NCI-H2029 (cell line): ENCODE measurements at regions not wholly inside any gene's neighbourhood (a gene's known extent, or its start where the extent isn't known, plus 50 kb on each side); places are given as distances from the start of the nearest gene placed in this dataset.

Experiments used
- DNase-seq: peaks from one replicate; lab custom pipeline; 2025; lab: John Stamatoyannopoulos, UW

DNA sequence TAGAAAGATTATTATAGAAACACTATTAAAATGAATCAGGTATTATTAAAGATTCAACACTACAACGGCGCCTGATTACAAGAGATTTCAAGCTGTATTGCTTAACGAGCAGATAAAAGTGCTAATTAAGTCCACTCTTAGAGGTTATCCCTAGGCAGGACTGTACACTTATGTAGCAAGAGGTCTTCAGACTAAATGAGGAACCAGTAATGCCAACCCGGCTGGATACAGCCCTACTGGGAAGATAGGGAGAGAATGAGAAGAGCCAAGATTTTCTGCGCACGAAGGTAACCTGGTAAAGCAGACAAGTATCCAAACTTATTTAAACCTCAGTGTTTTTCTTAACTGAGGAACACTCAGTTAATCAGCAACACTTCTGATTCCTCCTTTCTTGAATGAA is 115.7 kb upstream of the HIVEP3 start:
- DNase-seq = no peak

DNA sequence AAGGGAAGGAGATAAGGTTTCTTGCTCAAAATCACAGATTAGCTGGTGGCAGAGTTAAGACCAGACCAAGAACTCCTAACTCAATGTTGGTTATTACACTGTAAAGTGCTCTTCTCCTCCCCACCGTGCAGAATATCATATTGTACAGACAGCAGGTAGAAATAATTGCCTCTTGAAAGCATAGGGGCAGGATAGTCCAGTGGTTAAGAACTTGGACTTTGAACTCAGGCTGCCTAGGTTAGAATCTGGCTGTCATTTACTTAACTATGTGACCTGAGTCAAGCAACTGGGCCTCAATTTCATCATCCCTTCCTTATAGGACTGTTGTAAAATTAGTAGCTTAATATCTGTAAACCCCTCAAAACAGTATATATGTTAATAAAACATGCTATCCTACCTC is 114.9 kb upstream of the HIVEP3 start:
- DNase-seq = no peak

DNA sequence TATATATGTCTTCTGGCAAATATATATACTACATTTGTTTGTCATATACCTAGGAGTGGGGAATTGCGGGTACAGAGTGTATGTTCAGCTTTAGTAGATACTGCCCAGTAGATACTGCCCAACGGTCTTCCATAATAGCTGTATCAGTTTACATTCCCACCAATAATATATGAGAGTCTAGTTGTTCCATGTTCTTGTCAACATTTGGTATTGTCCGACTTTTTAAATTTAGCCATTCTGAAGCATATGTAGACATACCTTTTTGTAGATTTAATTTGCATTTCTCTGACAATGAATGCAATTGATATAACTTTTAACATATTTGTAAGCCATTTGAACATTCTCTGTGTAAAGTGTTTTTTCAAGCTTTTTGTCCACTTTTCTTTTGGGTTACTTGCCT is 99.0 kb upstream of the HIVEP3 start:
- no peak for DNase-seq

DNA sequence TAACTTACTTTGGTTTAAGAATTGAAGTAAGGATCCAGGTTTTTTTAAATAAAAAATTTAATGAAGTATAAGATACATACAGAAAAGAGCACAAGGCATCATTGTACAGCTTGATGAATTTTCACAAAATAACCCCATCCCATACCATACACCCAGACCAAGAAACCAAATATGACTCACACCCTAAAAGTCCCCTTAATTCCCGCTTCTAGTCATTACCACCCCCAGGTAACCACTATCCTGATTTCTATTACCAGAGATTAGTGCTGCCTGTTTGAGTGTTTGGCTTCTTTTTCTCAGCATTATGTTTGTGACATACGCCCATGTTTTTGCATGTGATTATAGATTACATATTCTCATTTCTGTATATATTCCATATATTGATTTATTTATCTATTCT is 98.5 kb upstream of the HIVEP3 start:
- DNase-seq = no peak

DNA sequence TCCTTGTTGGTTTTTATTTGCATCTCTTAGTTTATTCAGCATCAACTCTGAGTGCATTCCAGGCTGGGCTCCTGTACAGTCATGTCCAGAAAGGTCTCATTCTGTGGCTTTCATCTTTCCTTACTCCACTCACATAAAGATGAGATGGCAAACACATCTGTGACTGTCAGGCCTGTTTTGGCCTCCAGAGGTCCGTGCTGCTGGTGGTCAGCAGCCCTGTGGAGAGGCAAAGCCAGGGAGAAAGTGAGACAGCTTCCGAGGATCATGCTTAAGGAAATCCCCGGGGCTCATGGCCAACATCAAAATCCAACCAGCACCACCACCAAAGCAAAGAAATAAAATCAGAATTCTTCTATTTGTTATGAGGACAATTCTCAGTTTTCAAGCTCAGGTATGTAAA is 96.1 kb upstream of the HIVEP3 start:
- no peak for DNase-seq

DNA sequence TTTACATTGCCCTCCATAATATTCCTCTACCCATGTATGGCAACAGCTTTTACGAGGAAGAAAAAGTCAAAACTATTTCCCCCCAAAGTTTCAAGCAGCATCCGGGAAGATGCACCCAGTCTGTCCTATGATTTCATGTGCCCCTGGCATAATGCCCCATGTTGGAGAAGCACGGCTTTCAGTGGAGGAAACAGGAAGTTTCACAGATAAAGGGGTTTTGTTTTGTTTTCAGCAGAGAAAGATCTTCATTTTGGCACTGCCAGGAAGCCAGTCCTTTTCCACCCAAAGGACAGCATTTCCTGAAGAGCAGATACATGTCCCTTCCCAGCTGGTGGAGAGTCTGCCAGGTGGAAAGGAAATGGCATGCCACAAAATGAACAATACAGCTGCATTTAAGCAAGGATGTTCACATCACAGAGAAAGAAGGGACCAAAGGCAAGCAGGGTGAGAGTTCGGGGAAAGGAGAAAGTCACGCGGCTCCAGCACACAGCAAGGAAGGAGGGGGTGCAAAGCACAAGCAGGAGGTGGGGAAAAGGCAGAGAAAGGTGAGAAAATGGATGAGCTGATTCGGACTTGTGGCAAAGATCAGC is 95.3 kb upstream of the HIVEP3 start:
- peak; percentile 83 for DNase-seq

DNA sequence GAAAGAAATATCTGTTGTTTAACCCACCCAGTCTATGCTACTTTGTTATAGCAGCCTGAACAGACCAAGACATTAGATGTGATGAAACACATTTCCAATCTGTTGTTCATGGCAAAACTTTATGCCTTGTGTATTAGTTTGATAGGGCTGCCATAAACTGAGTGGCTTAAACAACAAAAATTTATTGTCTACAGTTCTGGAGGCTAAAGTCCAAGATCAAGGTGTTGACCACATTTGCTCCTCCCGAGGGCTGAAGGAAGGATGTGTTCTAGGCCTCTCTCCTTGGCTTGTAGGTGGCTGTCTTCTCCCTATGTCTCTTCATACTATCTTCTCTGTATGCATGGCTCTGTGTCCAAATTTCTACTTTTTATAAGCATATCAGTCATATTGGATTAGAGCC is 94.1 kb upstream of the HIVEP3 start:
- DNase-seq = no peak

DNA sequence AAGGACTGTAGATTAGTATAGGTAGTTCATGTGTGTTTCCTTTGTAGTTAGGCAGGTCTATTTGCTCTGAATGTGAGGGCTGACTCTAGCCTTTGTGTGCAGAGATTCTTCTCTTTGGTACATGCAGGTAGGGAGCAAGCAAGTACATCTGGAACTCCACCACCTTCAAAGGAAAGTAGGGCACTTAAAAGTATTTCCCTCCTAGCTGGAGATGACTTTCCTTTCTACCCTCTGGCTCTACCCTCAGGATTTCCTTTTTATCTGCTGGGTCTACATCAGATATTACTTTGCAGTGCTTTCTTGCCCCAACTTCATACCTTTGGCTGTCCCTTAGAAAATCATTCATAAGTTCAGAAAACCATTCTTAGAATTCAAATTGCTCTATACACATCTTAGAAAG is 91.7 kb upstream of the HIVEP3 start:
- no peak for DNase-seq

DNA sequence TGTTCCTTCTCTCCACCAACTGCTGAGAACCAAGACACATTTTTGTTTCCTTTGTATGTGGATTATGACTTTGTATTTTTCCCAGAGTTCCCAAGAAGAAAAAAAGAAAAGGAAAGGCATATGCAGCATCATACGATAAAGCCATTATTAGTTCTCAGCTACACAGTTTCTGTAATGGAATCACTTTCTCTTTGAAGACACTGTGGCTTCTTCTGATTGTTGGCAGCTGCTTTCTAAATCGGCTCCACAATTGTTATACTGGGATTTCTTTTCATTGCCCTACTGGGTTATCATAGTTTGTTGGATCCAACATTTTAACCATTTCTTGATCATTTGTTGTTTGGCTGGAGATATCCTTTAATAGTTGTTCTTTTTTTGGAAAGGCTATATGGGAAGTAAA is 89.5 kb upstream of the HIVEP3 start:
- DNase-seq = no peak

DNA sequence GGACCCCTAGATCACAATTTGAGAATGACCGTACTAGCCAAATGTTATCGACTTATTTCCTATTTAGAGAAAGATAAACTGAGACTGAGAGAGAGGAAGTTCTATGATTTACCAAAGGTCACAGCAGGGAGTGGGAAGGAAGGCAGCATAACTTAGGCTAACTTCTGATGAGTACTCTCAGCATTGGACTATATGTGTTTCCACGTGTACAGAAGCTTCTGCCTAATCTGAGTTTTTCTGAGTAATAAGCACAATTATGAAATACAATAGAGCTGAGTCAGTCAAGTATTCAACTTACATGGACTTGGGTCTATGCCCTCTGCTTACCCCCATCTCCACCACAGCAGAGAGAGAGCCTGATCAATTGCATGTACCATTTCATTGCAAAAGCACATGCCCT is 88.1 kb upstream of the HIVEP3 start:
- DNase-seq = no peak

DNA sequence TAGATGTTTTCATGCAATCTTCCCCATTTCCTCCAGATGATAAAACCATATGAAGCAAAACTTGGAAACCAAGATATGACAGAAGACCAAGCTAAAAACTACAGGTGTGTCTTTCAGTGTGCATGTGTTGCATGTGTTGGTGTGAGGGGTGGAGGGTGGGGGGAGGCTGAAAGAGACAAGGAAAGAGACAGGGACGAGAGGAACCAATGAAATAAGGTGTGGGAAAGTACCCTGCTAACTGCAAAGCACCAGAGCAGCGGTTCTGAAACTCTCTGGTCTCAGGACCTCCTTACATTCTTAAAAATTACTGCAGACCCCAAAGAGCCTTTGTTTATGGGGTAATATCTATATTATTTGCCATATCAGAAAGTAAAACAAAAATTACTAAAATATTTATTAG is 87.4 kb upstream of the HIVEP3 start:
- DNase-seq = no peak

DNA sequence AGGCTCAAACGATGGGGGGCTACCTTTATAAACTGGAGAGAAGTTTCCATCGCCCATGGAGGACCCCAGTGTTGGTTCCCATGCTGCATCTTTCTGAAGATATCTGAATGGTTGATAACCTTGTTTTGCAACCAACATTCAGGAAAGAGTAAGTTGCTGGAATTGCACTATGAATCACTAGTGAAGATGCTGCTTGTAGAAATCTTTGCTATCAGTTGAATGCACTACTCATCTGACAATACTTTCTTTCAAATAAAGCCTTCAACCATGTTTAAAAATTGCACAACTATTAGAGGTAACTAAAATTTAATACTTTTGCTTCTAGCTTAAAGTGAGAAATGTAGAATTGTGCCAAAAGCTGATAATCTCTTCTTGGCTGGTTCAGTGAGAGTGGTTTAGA is 86.8 kb upstream of the HIVEP3 start:
- DNase-seq = no peak

DNA sequence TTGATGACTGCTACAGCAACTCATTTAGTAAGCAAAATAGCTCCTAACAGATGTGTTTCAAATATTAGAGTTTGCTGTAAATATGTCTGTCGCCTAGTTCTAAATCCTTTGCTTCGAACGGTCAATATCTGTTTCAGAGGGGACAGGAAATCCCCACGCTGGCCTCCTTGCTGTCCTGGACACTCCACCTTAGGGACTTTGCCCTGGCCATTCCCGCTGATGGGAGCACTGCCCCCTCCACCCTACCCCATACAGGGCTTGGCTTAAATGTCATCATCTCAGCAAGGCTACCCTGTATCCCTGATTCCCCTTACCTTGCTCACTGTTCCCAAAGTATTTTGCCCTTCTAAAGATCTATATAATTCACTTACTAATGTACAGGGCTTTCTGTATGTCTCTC is 86.1 kb upstream of the HIVEP3 start:
- DNase-seq = no peak

DNA sequence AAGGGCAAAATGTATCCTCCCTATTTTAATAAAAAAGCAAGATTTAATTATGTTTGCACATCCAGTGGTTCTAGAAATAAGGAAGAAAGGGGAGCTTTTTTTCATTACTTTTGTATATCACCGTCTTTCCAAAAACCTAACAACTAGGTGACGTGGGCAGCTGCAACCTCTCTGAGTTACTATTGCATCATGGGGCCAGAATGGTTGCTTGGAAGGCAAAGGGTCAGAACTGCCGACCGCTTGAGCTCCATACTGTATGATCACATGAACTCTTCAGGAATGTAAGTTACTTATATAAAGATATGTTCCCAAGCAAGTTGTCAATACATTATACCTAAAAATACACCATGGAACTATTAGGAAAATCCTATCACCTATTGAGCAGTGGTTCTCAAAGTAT is 85.6 kb upstream of the HIVEP3 start:
- no peak for DNase-seq

DNA sequence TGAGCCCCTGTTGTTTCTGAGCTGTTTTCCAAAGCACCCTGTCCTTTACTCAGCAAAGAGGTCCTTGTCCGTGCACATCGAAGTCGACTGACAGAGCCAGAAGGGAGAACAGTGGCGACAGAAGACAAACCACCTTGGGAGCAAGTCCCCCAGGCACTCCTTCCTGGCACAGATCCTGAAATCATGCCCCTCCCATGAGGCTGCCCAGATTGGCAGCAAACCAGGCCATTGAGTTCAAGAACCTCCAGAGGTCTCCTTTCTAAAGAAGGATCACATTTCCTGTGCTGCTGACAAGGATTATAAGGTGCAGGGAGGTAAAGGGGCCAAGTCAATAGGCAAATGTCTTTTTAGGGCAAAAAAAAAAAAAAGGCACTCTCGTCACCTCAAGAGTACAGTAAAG is 84.7 kb upstream of the HIVEP3 start:
- peak; percentile 100 for DNase-seq

DNA sequence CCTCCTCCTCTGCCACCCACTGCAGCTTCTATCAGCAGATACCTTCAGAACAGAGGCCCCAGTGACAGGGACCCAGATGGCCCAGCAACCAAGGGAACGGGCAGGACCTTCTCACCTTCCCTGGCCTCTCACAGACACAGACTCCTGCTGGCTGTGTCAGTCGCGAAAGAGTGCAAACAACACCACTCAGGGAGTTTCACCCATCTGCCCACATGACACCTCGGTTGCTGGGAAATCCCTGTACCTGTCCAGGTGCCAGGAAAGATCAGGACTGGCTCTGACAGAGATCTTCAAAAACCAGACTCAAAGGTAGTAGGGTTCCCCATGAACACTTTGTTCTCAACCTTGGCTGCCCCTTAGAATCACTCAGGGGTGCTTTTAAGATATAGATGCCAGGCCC is 83.5 kb upstream of the HIVEP3 start:
- peak; percentile 93 for DNase-seq

DNA sequence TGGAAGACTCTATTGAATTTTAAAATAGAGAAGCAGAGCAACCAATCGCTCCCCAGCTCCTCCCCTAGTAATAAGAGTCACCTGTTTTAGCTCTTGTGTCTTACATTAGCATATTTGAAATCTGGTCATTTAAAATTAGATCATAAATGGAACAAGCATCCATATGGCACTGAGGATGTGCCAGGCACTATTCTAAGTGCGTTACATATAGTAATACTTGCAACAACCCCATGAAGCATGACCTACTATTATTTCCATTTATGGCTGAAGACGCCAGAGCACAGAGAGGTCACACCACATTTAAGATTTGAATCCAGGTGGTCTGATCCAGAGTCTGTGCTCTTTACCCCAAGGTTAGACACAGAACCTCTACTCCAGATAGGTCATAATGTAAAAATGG is 82.0 kb upstream of the HIVEP3 start:
- DNase-seq = no peak

DNA sequence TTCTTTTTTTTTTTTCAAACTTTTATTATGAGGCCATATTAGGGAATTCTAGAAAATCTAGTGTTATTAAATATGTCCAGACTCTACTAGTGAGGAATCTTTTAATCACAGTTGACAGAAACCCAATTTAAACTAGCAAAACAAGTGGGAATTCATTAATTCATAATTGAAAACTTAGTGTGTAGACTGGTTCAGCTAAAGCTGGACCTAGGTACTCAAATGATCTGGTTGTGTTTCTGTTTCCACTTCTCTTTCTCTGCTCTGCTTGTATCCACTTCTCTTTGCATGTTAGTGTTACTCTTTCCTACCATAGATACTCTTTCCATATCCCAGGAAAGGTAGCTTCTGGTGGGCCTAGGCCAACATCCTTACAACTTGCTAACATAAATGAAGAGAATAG is 81.2 kb upstream of the HIVEP3 start:
- DNase-seq = no peak

DNA sequence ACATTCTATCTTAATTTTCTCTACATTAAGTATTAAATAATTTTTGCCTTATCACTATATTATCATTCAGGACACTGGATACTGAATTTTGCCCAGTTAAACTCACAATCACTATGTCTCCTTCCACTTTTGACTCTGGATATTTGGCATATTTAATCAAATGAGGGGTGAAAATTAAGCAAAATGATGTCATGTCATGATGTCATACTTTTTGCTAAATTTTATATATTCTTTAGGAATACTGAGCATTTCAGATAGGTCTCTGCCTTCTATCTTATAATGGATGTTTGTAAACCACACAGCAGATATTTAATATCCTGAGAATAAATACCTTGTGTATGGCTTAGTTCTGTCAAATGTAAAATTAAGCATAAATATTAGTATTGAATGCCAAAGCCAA is 79.5 kb upstream of the HIVEP3 start:
- no peak for DNase-seq

DNA sequence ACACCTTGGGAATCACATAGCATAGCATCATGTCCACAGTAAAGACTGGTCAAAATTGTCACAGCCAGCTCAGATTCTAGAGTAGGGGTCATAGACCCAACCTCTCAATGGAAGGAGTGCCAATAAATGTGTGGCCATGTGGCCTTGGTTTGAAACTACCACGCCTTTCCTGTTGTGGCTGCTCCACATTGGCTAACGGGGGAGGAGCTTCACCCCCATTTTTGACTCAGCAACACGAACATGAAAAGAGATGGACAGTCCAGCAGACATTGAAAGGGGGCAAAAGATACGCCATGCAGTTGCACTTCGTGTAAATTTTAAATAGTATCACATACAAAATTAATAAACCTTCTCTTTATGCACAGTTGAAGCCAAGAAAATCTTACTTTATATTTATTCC is 78.4 kb upstream of the HIVEP3 start:
- DNase-seq = no peak

DNA sequence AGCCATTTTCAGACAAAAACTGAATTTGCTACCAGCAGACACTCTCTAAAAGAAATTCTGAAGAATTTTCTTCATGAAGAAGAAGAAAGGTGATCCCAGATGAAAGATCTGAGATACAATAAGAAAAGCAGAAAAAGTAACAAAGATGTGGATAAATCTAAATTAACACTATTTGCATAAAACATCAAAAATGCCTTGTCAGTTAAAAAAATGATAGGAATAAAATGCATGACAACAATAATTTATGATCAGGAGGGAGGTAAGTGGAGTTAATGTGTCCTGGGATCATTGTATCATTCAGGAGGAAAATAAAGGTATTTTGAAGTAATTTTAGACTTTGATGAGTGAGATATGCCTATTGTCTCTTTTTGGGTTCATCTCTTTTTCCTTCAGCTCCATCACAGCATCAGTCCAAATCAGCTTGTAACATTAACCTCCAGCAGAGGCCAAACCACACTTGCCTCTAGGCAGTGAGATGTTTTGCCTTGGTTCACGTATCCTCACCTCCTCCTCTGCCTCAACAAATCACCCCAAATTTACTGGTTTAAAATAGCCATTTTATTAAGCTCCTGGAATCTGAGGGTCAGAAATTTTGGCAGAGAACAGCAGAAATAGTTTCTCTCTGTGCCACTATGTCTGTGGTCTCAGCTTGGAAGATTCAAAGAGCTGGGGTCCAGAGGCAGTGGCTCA is 76.9 kb upstream of the HIVEP3 start:
- DNase-seq = no peak

DNA sequence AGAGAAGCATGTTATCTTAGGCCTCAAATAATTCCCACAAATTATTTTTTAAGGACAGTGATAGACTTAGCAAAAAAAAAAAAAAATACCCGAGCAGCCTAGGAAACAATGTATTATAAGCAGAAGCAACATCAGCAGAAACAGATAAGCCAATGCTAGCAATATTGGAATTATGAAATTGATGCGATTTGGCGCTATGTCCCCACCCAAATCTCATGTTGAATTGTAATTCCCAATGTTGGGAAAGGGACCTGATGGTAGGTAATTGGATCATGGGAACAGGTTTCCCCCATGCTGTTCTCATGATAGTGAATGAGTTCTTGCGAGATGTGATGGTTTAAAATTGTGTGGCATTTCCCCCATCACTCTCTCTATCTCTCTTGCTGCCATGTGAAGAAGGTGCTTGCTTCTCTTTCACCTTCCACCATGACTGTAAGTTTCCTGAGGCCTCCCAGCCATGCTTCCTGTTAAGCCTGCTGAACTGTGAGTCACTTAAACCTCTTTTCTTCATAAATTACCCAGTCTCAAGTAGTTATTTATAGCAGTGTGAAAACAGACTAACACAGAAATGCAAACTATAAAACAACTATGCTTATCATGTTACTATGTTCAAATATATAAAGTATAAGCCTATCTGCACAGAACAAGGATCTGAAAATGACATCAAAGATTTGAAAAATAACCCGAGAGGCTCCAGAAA is 75.6 kb upstream of the HIVEP3 start:
- no peak for DNase-seq

DNA sequence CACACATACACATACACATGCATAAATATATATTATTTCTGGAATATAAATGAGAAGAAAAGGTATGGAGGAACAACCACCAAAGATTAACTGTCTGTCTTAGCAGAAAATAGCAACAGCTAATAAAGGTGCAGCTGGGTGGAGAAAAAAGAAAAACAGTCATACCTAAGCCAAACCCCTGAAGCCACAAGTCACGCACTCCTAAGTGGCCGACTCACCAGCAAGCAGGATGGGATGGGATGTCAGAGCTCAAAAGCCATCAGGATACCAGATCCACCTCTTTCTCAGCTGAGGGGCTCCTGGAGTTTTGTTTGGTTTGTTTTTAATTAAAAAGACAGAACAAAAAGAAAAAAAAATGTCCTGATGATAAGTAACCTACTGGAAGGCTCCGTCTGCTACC is 64.7 kb upstream of the HIVEP3 start:
- no peak for DNase-seq

DNA sequence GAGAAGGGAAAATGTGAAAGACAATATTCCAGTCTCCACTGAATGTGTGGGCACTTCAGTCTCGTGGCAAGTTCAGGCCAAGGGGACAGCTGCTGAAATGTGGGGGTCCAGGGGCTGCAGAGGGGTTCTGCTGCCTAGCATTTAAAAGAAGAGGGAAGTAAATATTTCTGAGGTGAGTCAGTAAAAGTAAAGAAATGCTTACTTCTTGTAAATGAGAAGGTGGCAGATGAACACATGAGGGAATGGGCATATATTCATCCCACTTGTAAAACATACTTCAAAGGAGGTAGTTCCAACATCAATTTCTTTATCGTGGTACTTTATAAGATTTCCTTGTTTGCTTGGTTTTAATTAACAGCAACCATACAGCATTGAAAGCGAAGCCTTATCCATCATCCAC is 63.1 kb upstream of the HIVEP3 start:
- DNase-seq = no peak
